Kidney (tissue), 13 donors: ENCODE measurements at regions not wholly inside any gene's neighbourhood (a gene's known extent, or its start where the extent isn't known, plus 50 kb on each side); places are given as distances from the start of the nearest gene placed in this dataset.

ENCODE experiments used
- DNase-seq, 5 donors: peaks; one replicate each; pipeline ENCODE4 v3.0.0-alpha.2; 2013 to 2020
- FAIRE-seq: peaks from 2 replicates; lab custom pipeline; 2012; peaks lifted over from hg19 to GRCh38; lab: Jason Lieb, UNC
- H3K27ac ChIP-seq, 2 donors: one replicate each; pipeline ENCODE4 v1.7.0; 2013; ENCODE audit warnings: low read depth in 2 of 2, low read length in 2 of 2, inconsistent platforms in 1 of 2
- H3K27me3 ChIP-seq: one replicate; pipeline ENCODE4 v1.7.1; 2013; ENCODE audit warnings: low read length, inconsistent platforms; ENCODE audit not compliant: control insufficient read depth, insufficient read depth
- H3K36me3 ChIP-seq, 3 donors: one replicate each; pipeline versions ENCODE4 v1.7.0 to v1.7.1; 2013; ENCODE audit warnings: low read length in 3 of 3, control low read depth in 1 of 3, inconsistent platforms in 1 of 3; ENCODE audit not compliant: insufficient read depth in 3 of 3, control insufficient read depth in 2 of 3
- H3K4me1 ChIP-seq, 3 donors: one replicate each; pipeline versions ENCODE4 v1.7.0 to v1.7.1; 2013; ENCODE audit warnings: low read length in 3 of 3, inconsistent platforms in 1 of 3, low read depth in 1 of 3; ENCODE audit not compliant: control insufficient read depth in 2 of 3, insufficient read depth in 2 of 3
- H3K4me3 ChIP-seq, 3 donors: one replicate each; pipeline versions ENCODE4 v1.7.0 to v1.8.1; 2013; ENCODE audit warnings: low read length in 3 of 3, control low read depth in 1 of 3, inconsistent platforms in 1 of 3
- H3K9ac ChIP-seq, 3 donors: one replicate each; pipeline versions ENCODE4 v1.7.0 to v1.7.1; 2013; ENCODE audit warnings: low read length in 3 of 3, control low read depth in 1 of 3, inconsistent platforms in 1 of 3
- H3K9me3 ChIP-seq, 3 donors: one replicate each; pipeline versions ENCODE4 v1.7.0 to v1.7.1; 2013; ENCODE audit warnings: low read length in 3 of 3, control low read depth in 1 of 3, inconsistent platforms in 1 of 3; ENCODE audit not compliant: control insufficient read depth in 2 of 3, insufficient read depth in 1 of 3
- intact Hi-C: fragments of 100-400 bp; cut with DNase I; formaldehyde crosslinking; loops from one replicate; pipeline ENCODE4 v1.11.1; 2022
- TF ChIP-seq, protein P1 (sequence below): IDR thresholded peaks from 3 replicates; pipeline ENCODE4 v1.5.1; 2012; ENCODE audit warnings: mild to moderate bottlenecking, moderate library complexity, borderline replicate concordance; ENCODE audit not compliant: insufficient read depth; ENCODE audit errors: extremely low read depth
- donor health status: control.
- donor health status: control.
- donor health status: control.
- donor health status: control.
- donor health status: control.
- donor health status: DM: yes; HTN: yes; CAD: no.
- donor health status: Normal renal cell carcinoma (clear cell type).

DNA sequence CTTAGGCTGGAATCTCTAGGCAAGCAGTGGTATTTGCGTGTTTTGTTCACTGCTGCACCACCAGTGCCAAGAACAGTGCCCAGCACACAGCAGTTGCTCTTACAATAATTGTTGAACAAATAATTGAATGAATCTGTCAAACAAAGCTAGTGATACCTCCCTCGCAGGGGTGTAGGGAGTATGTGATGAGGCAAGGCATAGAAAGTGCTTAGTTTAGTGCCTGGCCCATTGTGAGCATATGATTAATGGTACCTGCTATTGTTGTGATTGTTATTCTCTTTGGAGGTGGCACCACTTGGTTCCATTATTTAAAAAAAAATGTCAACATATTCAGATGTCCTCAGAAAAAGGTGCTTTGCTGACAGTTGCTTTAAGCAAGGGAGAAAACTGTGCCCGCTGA lies 210.1 kb upstream of the TBX3 start:
- H3K9ac ChIP-seq, result no peak overlapping the region
- DNase-seq (no peak), FAIRE-seq (no peak)
- H3K4me3 ChIP-seq, result no peak overlapping the region
- no peaks in the 10 kb centered on the region for H3K9me3 ChIP-seq
- H3K27ac ChIP-seq, result no peak overlapping the region
- no peaks in the 10 kb centered on the region for H3K4me1 ChIP-seq
- TF ChIP-seq, protein P1, sequence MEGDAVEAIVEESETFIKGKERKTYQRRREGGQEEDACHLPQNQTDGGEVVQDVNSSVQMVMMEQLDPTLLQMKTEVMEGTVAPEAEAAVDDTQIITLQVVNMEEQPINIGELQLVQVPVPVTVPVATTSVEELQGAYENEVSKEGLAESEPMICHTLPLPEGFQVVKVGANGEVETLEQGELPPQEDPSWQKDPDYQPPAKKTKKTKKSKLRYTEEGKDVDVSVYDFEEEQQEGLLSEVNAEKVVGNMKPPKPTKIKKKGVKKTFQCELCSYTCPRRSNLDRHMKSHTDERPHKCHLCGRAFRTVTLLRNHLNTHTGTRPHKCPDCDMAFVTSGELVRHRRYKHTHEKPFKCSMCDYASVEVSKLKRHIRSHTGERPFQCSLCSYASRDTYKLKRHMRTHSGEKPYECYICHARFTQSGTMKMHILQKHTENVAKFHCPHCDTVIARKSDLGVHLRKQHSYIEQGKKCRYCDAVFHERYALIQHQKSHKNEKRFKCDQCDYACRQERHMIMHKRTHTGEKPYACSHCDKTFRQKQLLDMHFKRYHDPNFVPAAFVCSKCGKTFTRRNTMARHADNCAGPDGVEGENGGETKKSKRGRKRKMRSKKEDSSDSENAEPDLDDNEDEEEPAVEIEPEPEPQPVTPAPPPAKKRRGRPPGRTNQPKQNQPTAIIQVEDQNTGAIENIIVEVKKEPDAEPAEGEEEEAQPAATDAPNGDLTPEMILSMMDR, result no peak
- H3K27me3 ChIP-seq, result no peaks in the 10 kb centered on the region
- no peaks in the 10 kb centered on the region for H3K36me3 ChIP-seq
- intact Hi-C loops, result no loop called here

DNA sequence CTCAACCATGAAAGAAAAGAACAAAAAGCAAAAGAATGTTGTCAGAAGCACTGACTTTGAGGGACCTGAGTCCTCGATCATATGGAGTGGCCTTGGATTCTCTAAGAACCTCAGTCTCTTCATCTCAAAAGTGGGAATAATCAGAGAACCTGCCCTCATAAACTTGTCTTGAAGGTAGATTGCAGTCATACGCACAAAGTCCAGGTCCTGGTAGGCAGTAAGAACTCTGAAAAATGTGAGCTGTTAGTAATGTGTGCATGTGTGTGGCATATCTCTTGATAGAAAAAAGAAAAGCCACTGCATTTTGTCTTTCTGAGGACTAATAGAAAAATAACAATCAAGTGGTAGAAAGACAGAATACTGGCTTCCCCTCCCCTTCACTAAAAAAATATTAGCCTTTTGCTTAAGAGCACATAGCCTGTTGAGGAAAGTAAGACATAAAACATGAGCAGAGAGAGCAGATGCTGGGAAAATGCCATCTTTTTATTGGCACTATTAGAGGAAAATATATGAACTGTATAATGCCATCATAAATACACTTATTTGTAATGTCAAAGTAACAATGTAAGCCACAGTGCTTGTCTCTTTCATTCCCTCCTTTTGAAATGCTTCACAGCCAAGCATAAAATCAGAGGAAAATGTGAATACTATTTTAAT lies 205.1 kb upstream of the TBX3 start:
- no peaks in the 10 kb centered on the region for H3K9me3 ChIP-seq
- H3K9ac ChIP-seq, result no peak overlapping the region
- no peak for DNase-seq
- no peaks in the 10 kb centered on the region for H3K27me3 ChIP-seq
- intact Hi-C loops, result no loop called here
- TF ChIP-seq, protein P1, result no peak
- H3K27ac ChIP-seq, result no peak overlapping the region
- H3K4me3 ChIP-seq, result no peak overlapping the region
- no peaks in the 10 kb centered on the region for H3K36me3 ChIP-seq
- no peak for FAIRE-seq
- no peaks in the 10 kb centered on the region for H3K4me1 ChIP-seq

DNA sequence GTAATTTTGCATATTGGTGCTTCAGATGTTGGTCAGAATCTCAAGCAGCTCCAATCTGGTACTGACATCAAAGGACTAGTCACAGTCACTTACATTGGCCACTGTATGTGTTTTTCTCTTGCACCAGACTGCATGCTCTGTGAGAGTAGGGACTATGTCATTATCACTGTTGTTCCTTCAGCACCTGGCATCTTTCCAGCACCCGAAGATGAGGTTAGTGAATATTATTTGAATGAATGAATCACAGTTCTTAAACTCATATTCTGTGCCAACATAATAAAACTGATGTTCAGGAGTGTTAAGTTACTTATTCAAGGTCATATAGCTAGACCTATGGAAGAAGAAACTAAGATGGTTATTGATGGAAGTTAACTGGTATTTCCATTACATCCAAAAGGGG lies 204.5 kb upstream of the TBX3 start:
- H3K9me3 ChIP-seq, result no peaks in the 10 kb centered on the region
- H3K4me3 ChIP-seq, result no peak overlapping the region
- FAIRE-seq (no peak), DNase-seq (no peak)
- no peak overlapping the region for H3K9ac ChIP-seq
- TF ChIP-seq, protein P1, result no peak
- no peaks in the 10 kb centered on the region for H3K4me1 ChIP-seq
- intact Hi-C loops, result no loop called here
- H3K27me3 ChIP-seq, result no peaks in the 10 kb centered on the region
- H3K27ac ChIP-seq, result no peak overlapping the region
- H3K36me3 ChIP-seq, result no peaks in the 10 kb centered on the region

DNA sequence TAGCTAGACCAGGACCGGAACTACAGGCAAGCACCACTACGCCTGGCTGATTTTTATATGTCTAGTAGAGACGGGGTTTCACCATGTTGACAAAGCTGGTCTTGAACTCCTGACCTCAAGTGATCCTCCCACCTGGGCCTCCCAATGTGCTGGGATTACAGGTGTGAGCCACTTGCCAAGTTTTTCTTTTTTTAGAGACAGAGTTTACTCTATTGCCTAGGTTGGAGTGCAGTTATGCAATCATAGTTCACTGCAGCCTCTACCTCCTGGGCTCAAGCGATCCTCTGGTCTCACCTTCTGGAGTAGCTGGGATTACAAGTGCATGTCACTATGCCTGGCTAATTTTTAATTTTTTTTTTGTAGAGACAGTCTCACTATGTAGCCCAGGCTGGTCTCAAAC lies 201.5 kb upstream of the TBX3 start:
- Histone ChIP-seq H3K27me3 (no peaks in the 10 kb centered on the region), H3K4me3 (no peak overlapping the region), H3K9ac (no peak overlapping the region), H3K4me1 (no peaks in the 10 kb centered on the region), H3K27ac (no peak overlapping the region), H3K36me3 (no peaks in the 10 kb centered on the region), H3K9me3 (no peaks in the 10 kb centered on the region)
- FAIRE-seq (no peak), DNase-seq (no peak)
- intact Hi-C loops, result no loop called here
- TF ChIP-seq, protein P1, result no peak
